Esophagus muscularis mucosa (tissue), 4 donors: ENCODE measurements at regions not wholly inside any gene's neighbourhood (a gene's known extent, or its start where the extent isn't known, plus 50 kb on each side); places are given as distances from the start of the nearest gene placed in this dataset.

ENCODE experiments used
- DNase-seq: peaks from one replicate; pipeline ENCODE4 v3.0.0-alpha.2; 2017; ENCODE audit errors: extremely low spot score
- H3K27ac ChIP-seq, 4 donors: fragments of 200-600 bp; sonication (generic); replicated peaks in 1 of 4; 1 replicate in 3 of 4; 2 replicates in 1 of 4; pipeline ENCODE4 v1.5.1; 2016 to 2019; ENCODE audit warnings: mild to moderate bottlenecking in 1 of 4
- H3K27me3 ChIP-seq, 4 donors: fragments of 200-600 bp; sonication (generic); one replicate each; pipeline versions ENCODE4 v1.5.1 to v1.6.0; 2016 to 2019
- H3K36me3 ChIP-seq, 4 donors: fragments of 200-600 bp; sonication (generic); one replicate each; pipeline ENCODE4 v1.5.1; 2016 to 2019
- H3K4me1 ChIP-seq, 4 donors: fragments of 200-600 bp; sonication (generic); one replicate each; pipeline ENCODE4 v1.5.1; 2016 to 2019
- H3K4me3 ChIP-seq, 4 donors: fragments of 200-600 bp; sonication (generic); 1 replicate in 2 of 4; 2 replicates in 2 of 4; pipeline ENCODE4 v1.5.1; 2016 to 2019; ENCODE audit warnings: mild to moderate bottlenecking in 4 of 4, moderate library complexity in 1 of 4
- H3K9me3 ChIP-seq, 4 donors: fragments of 200-600 bp; sonication (generic); 1 replicate in 3 of 4; 2 replicates in 1 of 4; pipeline ENCODE4 v1.5.1; 2016 to 2019
- CTCF ChIP-seq, 3 experiments: fragments of 200-600 bp in 2 of 3; fragments of 450-650 bp in 1 of 3; sonication (generic) in 2 of 3; IDR thresholded peaks; one replicate each; pipeline ENCODE4 v1.5.1; 2017 to 2019; ENCODE audit warnings: antibody characterized with exemption in 3 of 3, mild to moderate bottlenecking in 2 of 3, moderate library complexity in 1 of 3
- EP300 ChIP-seq: sonication (generic); formaldehyde crosslinking; IDR thresholded peaks from one replicate; pipeline ENCODE4 v1.6.1; 2017; ENCODE audit warnings: antibody characterized with exemption
- POLR2A ChIP-seq: fragments of 450-650 bp; IDR thresholded peaks from one replicate; pipeline ENCODE4 v1.6.1; 2017; ENCODE audit warnings: antibody characterized with exemption, moderate library complexity, mild to moderate bottlenecking, low read depth
- POLR2AphosphoS5 ChIP-seq, 2 donors: sonication (generic); formaldehyde crosslinking; IDR thresholded peaks; one replicate each; pipeline ENCODE4 v1.6.1; 2017; ENCODE audit warnings: antibody characterized with exemption in 2 of 2
- WGBS: methylation state at CpG from one replicate; pipeline ENCODE4 v1.1.5; 2018; 5-methylcytosine and 5-hydroxymethylcytosine counted together
- intact Hi-C: fragments of 100-400 bp; cut with DNase I; formaldehyde crosslinking; loops from one replicate; pipeline ENCODE4 v1.15.1; 2023

DNA sequence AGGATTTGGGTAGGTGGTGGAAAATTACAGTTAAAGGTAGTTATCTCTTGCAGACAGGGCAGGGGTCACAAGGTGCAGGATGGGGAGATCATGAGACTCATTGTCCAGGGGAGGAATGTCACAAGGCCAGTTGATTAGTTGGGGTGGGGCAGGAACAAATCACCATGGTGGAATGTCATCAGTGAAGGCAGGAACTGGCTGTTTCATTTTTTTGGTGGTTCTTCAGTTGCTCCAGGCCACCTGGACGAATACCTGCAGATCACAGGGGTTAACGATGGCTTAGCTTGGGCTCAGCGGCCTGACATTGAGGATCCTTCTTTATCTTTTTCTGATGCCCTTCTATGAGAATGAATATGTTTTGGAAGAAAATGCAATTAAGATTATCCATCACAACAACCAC, 87.1 kb downstream of the KPNA2 start:
- TF ChIP-seq CTCF (IDR thresholded peaks at IDR 0.05) (no peak), POLR2A (no peak), EP300 (no peak), POLR2AphosphoS5 (IDR thresholded peaks at IDR 0.05) (no peak)
- Histone ChIP-seq H3K27me3 (no peaks in the 10 kb centered on the region), H3K36me3 (peaks cover 29 to 87% (median 61%) of the 10 kb centered on the region in 4 donors), H3K4me3 (no peak overlapping the region), H3K4me1 (no peaks in the 10 kb centered on the region), H3K27ac (no peak overlapping the region), H3K9me3 (no peaks in the 10 kb centered on the region)
- 98% methylated on average over 3 of the region's 3 CpGs for WGBS
- DNase-seq, result no peak
- intact Hi-C loops, result no loop called here

GRCh38 chr17:68125111-68125870, 89.8 kb downstream of the KPNA2 start:
- H3K27ac ChIP-seq, result no peak overlapping the region
- H3K27me3 ChIP-seq, result no peaks in the 10 kb centered on the region
- no peaks in the 10 kb centered on the region for H3K9me3 ChIP-seq
- no peak overlapping the region for H3K4me3 ChIP-seq
- 63% methylated on average over 6 of the region's 6 CpGs for WGBS
- H3K4me1 ChIP-seq, result no peaks in the 10 kb centered on the region
- peaks cover 22 to 78% (median 48%) of the 10 kb centered on the region in 4 donors for H3K36me3 ChIP-seq
- intact Hi-C loops, result no loop called here
- no peak for DNase-seq
- no peak for TF ChIP-seq EP300
- no peak for TF ChIP-seq POLR2A
- TF ChIP-seq CTCF (IDR thresholded peaks at IDR 0.05), result no peak
- no peak for TF ChIP-seq POLR2AphosphoS5 (IDR thresholded peaks at IDR 0.05)

DNA sequence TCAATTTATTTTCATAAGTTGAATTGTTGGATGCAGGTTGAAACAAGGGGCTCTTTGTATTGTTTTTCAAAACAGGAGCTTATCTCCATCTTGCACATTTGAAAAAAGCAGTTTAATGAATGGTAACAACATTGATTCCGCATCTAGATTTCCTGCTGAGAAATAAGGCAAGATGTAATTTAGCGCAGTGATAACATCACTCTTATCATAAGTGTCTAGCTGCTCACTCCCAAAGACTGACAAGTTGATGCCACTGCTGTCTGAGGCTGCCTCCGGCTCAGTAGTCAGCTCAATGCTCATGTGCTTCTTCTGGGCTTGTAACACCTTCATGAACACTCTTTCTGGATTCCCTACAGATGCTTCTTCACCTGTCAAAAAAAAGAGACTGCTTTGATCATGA, 92.4 kb downstream of the KPNA2 start:
- peaks cover 27 to 63% (median 47%) of the 10 kb centered on the region in 4 donors for H3K36me3 ChIP-seq
- no peak overlapping the region for H3K4me3 ChIP-seq
- WGBS, result 69% methylated on average over 3 of the region's 3 CpGs
- no peaks in the 10 kb centered on the region for H3K27me3 ChIP-seq
- no peaks in the 10 kb centered on the region for H3K9me3 ChIP-seq
- DNase-seq, result no peak
- intact Hi-C loops, result no loop called here
- H3K4me1 ChIP-seq, result no peaks in the 10 kb centered on the region
- H3K27ac ChIP-seq, result no peak overlapping the region
- TF ChIP-seq POLR2A, result no peak
- no peak for TF ChIP-seq POLR2AphosphoS5 (IDR thresholded peaks at IDR 0.05)
- TF ChIP-seq EP300, result no peak
- TF ChIP-seq CTCF (IDR thresholded peaks at IDR 0.05), result no peak

- no peak overlapping the region for H3K4me3 ChIP-seq
- no peaks in the 10 kb centered on the region for H3K27me3 ChIP-seq
- no peak overlapping the region for H3K27ac ChIP-seq
- H3K4me1 ChIP-seq, result peaks cover 0 to 8% (median 3%) of the 10 kb centered on the region in 4 donors
- no peak for DNase-seq
- no peaks in the 10 kb centered on the region for H3K9me3 ChIP-seq
- TF ChIP-seq POLR2AphosphoS5 (IDR thresholded peaks at IDR 0.05) (no peak), CTCF (IDR thresholded peaks at IDR 0.05) (no peak), EP300 (no peak), POLR2A (no peak)
- H3K36me3 ChIP-seq, result peaks cover 27 to 65% (median 52%) of the 10 kb centered on the region in 4 donors
- 94% methylated on average over 1 of the region's 1 CpG for WGBS
- intact Hi-C loops, result no loop called here
Observed at GRCh38 chr17:68131456-68131855, 95.9 kb downstream of the KPNA2 start.
